NCI-H1436 treated with DMSO at 0.1 percent for 48 hours (cell line): ENCODE measurements at regions not wholly inside any gene's neighbourhood (a gene's known extent, or its start where the extent isn't known, plus 50 kb on each side); places are given as distances from the start of the nearest gene placed in this dataset.

Source experiments
- DNase-seq: peaks from one replicate; lab custom pipeline; 2025; lab: John Stamatoyannopoulos, UW

DNA sequence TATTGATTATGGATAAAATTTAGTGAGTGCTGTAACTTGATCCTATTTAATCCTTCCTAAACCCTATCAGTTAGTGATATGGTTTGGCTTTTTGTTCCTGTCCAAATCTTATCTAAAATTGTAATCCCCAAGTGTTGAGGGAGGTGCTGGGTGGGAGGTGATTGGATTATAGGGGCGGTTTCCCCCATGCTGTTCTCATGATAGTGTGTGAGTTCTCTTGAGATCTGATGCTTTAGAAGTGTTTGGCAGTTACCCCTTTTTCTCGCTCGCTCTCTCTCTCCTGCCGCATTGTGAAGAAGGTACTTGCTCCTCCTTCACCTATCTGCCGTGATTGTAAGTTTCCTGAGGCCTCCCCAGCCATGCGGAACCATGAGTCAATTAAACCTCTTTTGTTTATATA, 134.0 kb upstream of the SUCLG2 start:
- no peak for DNase-seq

DNA sequence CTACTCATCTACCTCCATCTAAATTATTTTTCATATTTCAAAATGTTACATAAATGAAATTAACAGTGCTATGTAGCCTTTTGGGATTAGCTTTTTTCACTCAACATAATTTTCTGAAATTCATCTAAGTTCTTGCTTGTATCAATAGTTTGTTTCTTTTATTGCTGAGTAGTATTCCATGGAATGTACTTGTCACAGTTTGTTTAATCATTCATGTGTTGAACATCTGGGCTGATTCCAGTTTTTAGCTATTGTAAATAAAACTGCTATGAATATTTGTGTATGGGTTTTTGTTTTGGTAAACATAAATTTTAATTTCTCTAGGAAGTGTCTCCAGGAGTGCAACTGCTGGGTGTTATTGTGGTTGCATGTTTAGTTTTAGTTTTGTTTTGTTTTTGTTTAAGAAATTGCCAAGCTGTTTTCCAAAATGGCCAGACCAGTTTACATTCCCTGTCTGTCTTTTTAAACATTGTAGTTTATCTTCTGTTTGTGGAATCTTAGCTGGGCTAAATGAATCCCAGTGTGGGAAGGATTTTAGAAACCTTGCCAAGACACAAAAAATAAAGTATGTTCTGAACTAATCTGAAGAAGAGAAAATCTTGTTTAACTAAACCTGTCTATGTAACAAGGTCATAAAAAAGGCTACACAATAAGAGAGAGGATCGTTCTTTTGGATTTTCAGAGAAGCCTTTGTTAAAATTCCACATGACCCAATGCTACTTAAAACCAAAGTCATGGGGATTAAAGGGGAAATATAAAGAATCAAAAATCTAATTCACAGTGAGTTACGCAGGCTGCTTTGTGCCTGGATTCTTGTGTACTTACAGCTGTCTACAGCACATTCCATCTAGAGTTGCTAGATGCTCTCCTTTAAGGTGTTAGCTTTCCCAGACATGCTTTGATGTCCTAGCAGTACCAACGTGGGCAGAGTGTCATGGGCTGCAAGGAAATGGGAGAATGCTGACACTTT, 129.2 kb upstream of the SUCLG2 start:
- no peak for DNase-seq

DNA sequence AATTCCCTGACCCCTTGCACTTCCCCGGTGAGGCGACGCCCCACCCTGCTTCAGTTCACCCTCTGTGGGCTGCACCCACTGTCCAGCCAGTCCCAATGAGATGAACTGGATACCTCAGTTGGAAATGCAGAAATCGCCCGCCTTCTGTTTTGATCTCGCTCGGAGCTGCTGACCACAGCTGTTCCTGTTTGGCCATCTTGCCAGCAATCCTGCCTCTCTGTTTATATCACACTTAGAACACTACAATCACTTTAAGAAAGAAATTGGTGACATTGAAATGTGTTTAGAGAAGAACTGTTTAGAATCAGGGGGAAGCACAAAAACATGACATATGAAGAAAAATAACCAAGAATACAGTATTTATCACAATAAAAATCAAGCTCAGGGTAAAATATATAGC, 127.5 kb upstream of the SUCLG2 start:
- DNase-seq = no peak

DNA sequence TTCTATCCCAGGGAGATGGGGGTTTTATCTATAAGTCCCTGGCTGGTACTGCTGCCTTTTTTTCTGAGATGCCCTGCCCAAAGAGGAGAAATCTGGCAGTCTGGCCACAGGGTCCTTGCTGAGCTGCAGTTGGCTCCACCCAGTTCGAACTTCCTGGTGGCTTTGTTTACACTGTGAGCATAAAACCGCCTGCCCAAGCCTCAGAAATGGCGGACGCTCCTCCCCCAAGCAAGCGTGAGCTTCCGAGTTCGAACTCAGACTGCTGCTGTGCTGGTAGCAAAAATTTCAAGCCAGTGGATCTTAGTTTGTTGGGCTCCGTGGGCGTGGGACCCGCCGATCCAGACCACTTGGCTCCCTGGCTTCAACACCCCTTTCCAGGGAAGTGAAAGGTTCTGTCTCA, 126.8 kb upstream of the SUCLG2 start:
- no peak for DNase-seq

DNA sequence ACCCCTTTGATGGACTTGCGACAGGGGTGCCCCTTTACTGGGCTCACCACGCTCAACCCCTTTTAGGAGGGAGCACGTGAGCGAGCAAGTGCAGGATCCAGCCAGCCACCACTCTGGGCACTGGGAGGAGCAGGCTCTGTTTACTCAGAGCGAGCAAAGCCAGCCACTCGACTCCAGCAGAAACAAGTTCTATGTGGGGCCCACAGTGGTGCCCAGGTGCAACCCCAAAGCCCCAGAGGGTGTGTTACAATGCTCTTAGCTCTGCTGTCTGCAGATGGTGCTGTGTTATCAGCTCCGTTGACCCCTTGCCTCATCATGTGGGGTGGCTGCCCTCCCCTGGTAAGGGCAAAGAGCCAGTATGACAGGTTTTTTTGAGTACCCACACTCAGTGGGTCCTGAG, 120.3 kb upstream of the SUCLG2 start:
- DNase-seq = no peak

DNA sequence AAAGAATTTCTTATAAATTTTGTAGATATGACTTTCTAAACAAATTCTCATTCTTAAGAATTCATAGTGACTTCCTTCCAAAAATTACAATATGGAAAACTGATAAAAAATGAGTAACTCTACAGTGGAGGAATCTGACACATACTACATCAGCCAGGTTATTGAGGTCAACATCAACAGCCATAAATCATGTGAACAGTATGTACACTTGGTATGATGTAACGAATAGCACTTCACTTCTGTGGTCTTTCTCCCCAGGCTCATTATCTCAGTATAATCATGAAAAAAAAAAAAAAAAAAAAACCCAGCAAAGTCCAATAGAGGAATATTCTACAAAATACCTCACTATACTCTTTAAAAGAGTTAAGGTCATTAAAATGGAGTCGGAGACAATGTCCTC, 111.2 kb upstream of the SUCLG2 start:
- DNase-seq = no peak

DNA sequence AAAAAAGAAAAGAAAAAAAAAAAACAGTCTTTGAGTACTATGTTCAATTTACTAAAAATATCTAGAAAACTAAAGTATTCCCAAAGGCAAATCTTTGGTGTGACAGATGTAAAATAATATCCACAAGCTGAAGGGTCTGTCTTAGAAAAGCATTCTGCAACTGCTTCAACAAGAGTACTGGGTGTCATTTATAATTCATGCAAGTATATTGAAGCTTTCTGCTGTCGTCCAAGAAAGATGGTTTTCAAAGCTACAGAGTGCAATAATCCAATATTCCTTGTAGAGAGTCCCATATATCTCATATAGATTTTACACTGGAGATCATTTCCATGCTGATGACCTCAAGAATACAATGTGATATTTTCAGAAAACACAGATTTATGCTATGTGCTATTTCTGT, 90.9 kb upstream of the SUCLG2 start:
- DNase-seq = no peak

DNA sequence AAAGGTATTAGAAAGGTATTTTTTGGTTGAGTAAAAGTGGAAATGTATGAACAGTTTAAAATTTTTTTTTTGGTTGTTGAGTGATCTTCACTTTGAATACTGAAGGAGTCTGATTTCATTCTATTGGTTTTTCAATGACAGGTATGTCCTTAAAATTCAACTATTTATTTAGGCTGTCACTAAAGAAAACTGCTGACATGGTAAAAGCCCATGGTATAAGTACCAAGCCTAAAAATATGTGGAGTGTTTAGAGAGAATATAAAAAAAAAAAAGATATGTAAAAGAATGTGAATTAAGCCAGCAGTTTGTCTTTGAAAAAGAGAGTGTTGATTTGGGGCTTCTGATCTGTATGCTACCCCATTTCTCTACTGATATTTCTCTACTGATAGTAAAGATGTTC, 90.3 kb upstream of the SUCLG2 start:
- DNase-seq = no peak

DNA sequence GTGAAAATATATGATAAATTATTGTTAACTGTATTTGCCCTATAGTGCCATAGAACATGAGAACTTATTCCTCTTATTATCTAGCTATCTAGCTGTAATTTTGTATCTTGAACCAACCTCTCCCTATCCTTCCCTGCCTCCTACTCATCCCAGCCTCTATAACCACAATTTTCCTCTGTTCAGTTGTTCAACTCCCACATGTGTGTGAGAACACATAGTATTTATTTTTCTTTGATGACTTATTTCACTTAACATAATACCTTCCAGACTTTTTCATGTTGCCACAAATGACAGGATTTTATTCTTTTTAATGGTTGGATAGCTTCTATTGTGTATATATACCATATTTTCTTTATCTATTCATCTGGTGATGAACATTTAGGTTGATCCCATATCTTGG, 85.4 kb upstream of the SUCLG2 start:
- DNase-seq = no peak

DNA sequence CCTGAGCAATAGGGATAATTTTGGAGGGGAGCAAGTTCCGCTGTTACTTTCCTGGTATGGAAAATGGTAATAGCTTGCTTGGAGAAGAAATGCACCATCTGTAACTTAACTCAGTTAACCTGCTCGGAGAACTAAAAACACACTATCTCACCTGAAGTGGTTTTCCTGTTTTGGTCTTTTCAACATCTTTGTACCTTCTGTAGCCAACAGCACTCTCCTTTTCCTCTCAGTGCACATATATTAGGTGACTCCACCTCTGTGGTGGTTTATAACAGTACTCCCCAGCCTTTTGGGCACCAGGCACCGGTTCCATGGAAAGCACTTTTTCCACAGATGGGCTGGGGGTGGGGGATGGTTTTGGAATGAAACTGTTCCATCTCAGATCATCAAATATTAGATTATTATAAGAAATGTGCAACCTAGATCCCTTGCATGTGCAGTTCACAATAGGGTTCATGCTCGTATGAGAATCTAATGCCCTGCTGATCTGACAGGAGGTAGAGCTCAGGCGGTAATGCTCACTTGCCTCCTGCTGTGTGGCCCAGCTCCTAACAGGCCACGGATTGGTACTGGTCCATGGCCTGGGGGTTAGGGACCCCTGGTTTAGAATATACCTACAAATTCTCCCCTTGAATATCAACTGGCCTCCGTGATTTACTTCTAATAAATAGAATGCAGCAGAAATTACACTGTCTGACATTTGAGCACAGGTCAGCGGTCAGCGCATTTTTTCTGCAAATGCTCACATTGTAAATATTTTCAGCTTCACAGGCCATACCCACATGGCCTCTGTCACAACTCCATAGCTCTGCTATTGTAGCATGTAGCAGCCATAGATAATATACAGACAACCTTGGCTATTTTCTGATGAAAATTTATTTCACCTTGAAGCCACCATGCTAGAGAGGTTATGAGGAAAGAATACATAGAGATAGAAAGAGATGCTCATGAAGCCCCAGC, 83.8 kb upstream of the SUCLG2 start:
- DNase-seq = no peak

DNA sequence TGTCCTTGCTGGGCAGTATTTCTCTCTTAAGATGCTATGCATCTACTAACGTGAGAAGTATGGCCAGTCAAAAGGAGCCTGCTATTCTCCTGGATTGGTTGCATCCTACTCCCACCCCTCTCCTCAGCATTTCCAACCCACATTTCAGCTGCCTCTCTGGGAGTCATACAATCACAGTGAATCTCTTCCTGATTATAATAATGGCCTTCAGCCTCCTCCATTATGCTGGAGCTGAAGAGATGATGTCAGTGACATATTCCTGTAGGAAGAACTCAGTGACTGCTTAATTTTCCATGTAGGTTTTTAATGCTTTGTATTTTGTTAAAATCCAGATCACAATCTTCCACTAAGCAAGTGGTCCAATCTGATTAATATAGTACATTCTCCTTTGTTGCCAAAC, 82.7 kb upstream of the SUCLG2 start:
- no peak for DNase-seq

DNA sequence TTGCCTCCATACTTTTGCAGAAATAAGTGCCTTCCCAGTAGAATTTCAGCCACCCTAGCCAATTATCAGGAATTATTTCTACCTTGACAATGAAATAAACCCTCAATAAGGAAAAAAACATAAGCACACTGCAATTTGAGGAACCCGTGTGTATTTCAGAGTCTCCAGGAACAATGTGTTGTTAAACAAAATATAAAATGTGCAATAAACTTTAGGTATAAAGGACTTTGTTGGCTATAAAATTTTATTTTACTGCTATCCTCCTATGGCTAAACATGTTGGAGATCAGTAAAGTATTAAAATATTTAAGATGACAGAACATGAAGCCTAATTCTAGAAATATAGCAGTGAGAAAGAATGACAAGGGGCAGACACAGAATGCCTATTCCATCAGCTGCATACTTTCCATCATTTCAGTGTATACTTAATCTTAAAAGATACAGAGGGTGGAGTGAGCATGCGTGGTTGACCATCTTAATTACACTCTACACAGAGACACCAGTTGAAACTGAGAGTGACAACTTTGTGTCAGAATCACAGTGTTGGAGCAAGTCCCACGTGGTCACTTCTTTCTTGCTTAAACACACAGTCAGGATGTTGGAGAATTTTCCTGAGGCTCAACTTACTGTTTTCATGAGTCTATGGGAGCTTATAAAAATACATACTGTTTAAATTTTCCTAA, 79.0 kb upstream of the SUCLG2 start:
- DNase-seq = no peak

DNA sequence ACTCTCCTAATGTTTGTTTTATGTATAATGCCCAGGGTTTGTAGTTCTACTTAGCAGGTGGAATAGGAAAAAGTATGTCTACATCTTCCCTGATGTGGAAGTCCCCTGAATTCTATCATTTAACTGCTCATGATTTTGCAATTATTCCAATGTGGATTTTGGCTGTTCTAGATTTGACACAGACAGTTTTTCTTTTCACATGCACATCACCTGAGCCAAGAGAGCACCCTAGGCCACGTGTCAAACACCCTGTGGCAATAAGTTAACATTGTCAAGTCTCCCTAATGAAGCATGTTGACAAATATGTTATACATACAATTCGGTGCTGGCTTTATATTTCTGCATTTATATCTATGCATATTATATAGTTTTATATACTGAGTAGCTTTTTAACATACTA, 70.0 kb upstream of the SUCLG2 start:
- DNase-seq = no peak

DNA sequence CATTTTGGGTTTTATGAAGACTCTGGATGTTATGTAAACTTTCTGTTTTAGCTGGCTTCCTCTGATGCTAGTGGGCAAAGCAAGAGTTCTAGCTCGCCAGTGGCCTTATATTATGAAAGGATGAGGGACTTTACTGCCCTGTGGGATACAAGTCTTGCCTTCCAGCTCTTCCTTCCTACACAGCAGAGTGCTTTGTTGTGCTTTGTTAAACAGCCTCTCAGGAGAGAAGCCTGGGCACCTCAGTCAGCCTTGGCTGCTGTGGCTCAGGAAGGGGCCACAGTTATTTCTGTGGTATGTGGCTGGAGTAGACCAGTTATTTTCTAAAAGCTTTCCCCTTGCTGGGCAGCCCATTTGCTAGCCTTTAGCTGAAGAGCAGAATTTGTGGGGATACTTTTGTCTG, 69.5 kb upstream of the SUCLG2 start:
- DNase-seq = no peak

DNA sequence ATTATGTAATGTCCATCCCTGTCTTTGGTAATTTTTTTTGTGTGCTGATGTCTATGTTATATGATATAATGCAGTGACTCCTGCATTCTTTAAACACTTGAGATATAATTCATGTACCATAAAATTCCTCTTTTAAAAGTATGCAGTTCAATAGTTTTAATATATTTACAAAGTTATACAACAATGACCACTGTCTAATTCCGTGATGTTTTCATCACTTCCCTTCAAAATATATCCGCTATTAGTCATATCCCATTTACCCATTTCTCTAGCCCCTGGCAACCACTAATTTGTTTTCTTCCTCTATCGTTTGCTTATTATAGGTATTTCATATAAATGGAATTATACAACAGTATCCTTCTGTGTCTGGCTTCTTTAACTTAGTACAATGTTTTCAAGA, 64.9 kb upstream of the SUCLG2 start:
- DNase-seq = no peak

DNA sequence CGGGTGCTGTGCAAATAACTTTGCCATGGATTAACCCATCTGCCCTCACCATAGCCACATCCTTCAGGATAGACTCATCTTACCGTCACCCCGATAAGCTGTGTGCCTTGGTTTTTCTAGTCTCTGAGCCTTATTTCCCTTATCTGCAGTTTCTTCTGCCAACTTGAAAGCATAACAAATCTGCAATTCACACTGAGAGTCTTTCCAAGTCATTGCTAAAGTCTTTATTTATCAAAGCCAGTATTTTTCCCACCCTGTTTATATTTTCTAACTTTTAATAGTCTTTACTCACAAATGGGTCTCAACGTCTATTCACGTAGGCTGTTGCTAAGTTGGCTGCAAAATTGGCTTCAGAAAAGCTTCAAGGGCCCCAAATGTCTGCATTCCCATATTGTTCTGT, 61.6 kb upstream of the SUCLG2 start:
- no peak for DNase-seq

DNA sequence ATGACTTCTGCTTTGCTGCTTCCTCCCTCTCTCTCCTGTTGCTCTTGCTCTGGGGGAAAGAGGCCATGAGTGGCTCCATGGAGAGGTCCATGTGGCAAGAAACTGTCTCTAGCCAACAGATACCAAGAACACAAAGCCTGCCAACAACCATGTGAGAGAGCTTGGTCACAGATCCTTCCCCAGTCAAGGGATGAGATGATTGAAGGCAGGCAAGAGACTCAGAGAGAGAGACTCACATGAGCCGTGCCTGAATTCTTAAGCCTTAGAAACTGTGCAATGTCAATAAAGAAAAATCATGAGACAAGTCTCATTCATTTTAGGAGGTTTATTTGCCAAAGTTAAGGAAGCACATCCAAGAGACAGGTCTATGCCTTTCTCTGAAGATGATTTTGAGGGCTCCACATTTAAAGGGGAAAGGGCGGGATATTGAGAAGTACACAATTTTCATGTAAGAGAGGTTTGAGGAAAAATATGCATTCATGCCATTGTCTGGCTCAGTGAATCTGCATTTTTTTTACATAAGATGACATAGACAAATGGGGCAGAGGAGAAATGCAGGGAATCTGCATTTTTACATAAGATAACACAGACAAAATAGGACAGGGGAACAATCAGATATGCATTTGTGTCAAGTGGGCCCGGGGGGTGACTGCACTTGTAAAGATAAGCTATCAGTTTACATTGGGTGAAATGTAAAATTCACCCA, 59.5 kb upstream of the SUCLG2 start:
- DNase-seq = no peak

DNA sequence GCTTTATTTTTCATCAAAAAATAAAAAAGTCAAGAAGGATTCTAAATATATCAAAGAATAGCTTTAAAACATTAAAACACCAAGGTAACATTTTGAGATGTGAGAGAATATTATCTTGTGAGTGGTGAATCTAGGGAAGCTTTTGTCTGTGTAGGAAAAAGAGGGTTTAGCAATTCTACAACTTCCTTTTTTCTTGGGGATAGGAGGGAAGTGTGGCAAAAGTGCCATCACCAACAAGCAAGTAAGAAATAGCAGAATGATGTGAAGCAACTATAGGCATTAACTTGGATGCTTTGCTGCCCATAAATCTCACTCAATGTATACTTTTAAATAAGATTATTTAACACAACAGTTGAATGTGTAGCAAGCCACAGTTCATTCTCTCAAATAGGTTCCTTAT, 57.8 kb upstream of the SUCLG2 start:
- DNase-seq = no peak

DNA sequence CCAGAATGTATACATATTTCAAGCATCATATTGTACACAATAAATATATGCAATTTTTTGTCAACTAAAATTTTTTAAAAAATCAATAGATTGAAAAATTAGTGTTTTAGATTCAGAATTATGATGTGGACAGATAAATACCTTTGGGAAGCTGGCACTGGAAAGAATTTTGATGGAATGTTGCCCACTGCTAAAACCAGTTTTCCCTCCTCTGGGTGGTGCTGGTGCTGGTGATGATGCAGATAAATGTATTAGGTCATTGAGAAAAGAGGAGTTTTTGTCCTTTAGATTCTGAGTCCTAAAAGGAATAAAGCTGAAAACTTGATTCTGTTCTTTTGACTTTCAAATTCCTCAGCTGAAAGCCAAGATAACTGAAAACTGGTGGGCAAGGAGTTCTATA, 56.0 kb upstream of the SUCLG2 start:
- no peak for DNase-seq

DNA sequence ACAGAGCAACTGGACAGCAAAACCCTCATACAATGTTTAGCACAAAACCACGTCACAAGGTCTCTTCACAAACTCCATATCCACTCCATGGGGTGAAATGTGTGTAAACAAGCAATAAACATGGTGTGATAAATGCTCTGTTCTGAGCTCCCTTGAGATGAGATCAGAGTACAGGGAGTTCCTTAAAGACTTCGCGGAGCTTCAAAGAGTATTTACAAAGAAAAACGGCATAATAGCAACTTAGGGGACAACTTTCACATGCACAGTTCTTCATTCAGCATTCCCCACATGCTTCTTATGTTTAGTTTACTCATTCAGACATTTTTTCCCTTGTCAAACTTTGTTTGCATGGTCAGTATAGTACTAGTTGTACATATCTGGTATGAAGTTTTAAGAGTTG, 52.5 kb upstream of the SUCLG2 start:
- DNase-seq = no peak

DNA sequence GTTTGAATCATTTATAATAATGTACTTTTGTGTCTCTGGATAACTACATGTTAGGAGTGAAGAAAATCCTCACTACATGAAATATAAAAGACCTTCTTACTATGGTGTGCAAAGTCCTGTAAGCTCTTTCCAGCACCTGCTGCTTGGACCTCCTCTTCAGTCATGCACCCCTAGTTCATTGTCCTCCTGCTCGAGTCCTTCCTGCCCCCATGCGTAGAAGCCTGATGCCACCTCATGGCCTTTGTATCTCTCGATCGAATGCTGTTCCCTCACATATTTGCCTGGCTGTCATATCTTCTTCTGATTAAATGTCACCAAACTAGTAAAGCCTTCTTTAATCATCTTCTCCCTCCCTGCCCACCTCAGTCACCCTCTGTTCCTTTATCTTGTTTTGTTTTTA, 49.9 kb upstream of the SUCLG2 start:
- no peak for DNase-seq
